NT2/D1 (cell line): ENCODE measurements at regions not wholly inside any gene's neighbourhood (a gene's known extent, or its start where the extent isn't known, plus 50 kb on each side); places are given as distances from the start of the nearest gene placed in this dataset.

Experiments used
- YY1 ChIP-seq: IDR thresholded peaks from 2 replicates; pipeline ENCODE4 v1.6.1; 2011; ENCODE audit not compliant: insufficient read length, insufficient read depth
- ZNF274 ChIP-seq: IDR thresholded peaks from 2 replicates; pipeline ENCODE4 v1.6.1; 2011; ENCODE audit warnings: mild to moderate bottlenecking, low read depth, low read length

DNA sequence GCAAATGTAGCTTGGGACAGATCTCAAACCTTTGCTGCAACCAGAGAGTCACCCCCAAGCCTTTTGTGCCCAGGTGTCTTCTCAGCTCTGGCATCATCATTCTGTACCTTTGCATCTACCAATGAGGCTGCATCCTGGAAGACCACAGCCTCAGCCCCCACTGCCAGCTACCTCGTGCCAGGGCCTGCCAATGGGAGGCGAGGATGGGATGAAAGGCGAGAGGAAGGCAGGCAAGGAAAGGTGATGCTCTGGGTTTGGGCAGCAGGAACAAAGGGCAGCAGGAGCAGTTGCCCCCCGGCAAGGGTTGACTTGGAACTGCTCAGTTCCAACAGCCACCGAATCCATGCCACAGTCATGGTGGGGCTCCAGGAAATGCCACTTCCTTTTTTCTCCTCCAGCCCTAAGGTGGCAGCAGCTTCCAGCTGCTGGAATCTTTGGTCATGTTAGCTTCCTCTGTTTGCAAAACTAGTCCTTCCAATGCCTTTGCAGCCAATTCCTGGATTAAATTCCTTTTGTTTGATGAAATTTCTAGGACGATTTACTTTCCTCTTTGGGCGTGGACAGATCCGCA lies 651.6 kb downstream of the NPHP4 start:
- TF ChIP-seq ZNF274 (no peak), YY1 (no peak)
